ENCODE measurements at regions not wholly inside any gene's neighbourhood (a gene's known extent, or its start where the extent isn't known, plus 50 kb on each side); places are given as distances from the start of the nearest gene placed in this dataset.

- TF ChIP-seq GABPA (IDR thresholded peaks at IDR 0.05; ENCODE audit: low read depth) (no peak), CTCF (IDR thresholded peaks at IDR 0.05; ENCODE audit: insufficient read depth, low read length) (no peak), POLR2AphosphoS5 (IDR thresholded peaks at IDR 0.05; ENCODE audit: low read depth) (no peak), SPI1 (IDR thresholded peaks at IDR 0.05; ENCODE audit: borderline replicate concordance, low read depth) (no peak)
Observed at GRCh38 chr17:68704871-68705713, 103.9 kb upstream of the FAM20A start.

Measured in HL-60 (cell line).